HG03139 (cell line): ENCODE measurements at regions not wholly inside any gene's neighbourhood (a gene's known extent, or its start where the extent isn't known, plus 50 kb on each side); places are given as distances from the start of the nearest gene placed in this dataset.
A peak's percentile ranks its signal among the peaks of the same experiment; 100 is the strongest.
"Not testable (repeated sequence)": the region's sequence is repeated elsewhere in the genome, so short reads cannot be mapped to it uniquely, and the experiment has no call there.

ENCODE experiments used
- ATAC-seq: cut with Tn5 transposase; IDR thresholded peaks from one replicate; pipeline ENCODE4 v1.9.1; 2021; ENCODE audit not compliant: unreplicated experiment

- ATAC-seq, result no peak
Observed at GRCh38 chr6:141123049-141123448, 1009.7 kb upstream of the GJE1 start.

- no peak for ATAC-seq
Observed at GRCh38 chr6:141118991-141119390, 1013.7 kb upstream of the GJE1 start.

DNA sequence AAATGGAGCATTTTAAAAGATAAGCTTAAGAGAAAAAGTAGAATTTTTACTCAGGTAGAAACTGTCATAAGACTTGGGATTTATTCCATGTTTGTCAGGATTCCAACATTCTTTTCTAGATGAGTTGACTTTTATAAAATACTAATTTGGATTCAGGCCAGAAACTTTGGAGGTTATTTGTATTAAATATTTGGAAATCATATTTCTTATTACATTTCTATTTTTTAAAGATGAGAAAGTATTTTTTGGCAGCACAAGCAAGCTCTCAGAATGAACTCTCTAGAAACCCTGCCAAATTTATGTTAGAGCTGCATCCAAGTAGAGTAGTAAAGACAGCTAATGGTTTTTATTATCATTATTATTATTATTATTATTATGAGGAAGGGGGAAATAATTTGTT, 1014.9 kb upstream of the GJE1 start:
- no peak for ATAC-seq

- no peak for ATAC-seq
Observed at GRCh38 chr6:141110481-141110880, 1022.2 kb upstream of the GJE1 start.

DNA sequence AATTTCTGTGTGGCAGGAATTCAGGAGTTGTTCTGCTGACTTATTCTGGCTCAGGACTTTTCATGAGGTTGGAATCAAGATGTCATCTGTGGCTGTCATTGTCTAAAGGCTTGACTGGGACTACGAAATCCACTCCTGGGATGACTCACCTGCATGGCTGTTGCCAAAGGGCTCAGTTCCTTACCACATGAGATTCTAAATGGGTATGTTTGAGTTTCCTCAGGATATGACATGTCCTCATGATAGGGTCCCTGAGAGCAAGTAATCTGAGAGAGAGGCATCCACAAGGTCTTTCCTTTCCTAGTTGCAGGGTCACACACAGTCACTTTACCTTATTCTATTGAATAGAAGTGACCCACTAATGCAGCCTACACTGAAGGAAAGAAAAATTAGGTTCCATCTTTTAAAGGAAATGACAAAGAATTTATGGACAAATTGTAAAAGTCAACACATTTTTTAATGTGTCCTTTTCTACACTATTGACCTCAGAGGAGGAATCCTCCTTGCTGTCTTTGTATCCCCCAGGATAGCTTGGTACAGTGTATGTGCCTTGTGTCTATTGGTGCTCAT, 1025.0 kb upstream of the GJE1 start:
- ATAC-seq, result no peak

- ATAC-seq, result no peak
Observed at GRCh38 chr6:141105481-141105880, 1027.2 kb upstream of the GJE1 start.

DNA sequence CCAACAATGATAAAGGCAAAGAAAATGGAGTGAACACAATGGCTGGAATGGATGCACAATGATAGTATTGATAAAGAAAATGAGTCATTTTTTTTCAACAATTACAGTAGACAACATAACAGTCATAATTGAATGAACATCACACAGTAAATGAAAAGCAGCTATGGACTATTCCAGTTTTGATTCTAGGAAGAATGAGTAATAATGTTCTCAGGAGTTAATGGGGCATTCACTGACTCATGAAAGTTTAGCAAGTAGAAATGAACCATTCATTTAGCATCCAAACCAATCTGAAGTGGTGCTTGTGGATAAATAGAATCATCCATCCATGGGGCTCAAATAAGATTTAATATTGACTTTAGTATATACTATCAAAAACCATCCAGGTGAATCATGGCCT, 1029.5 kb upstream of the GJE1 start:
- no peak for ATAC-seq

- no peak for ATAC-seq
Observed at GRCh38 chr6:141097471-141097870, 1035.3 kb upstream of the GJE1 start.

GRCh38 chr6:141095308-141095707, 1037.4 kb upstream of the GJE1 start:
- ATAC-seq, result no peak

DNA sequence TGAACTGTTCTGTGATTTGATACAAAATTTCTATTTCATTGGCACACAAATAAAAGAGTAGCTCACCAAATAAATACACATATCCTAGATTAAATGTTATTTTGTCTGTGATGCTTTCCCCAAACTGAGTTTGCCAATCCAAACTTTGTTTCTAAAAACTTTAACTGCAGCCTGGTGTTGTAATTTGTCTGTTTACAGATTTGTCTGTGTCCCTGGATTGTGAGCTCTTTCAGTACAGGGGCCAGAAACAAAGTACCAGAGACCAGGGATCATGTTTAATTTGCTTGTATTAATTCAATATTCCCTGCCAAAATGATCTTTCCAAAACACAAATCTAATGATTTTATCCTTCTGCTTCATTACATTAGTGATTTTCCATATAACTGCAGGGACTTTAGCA, 1044.6 kb upstream of the GJE1 start:
- no peak for ATAC-seq

DNA sequence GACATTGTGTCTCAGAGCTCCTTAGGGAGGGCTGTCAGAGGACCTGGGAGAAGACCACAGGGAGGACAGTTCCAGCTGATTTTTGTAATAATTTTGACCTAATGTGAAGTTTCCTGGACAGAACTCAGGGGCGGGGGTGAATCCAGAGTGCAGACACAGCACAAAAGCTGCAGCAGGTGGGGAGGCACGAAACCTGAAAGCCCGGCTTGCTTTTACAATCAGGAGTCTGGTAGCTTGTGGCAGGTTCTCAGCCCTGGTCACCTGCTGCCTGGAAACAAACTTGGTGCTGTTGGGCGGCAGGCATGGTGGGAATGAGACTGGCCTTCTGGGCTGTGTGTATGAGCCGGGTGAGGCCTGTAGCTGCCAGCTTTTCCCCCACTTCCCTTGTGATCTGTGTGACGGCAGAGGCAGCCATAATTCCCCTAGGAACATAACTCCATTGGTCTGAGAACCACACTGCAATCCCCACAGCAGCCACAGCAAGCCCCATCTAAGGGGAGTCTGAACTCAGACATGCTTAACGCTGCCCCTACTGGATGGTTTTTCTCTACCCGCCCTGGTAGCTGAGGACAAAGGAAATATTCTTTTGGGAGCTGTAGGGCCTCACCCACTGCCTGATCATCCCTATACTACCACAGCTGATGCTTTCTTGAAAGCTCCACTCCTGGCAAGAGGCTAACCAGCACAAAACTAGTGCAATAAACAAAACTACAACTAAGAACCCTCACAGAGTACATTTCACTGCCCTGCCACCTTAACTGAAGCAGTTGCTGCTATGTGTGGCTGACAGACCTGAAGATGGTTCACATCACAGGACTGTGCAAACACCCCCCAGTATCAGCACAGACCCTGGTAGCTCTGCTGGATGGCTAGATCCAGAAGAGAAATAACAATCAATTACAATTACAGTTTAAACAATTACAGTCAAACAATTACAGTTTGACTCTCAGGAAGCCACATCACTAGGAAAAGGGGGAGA, 1055.1 kb upstream of the GJE1 start:
- peak; percentile 88 for ATAC-seq

DNA sequence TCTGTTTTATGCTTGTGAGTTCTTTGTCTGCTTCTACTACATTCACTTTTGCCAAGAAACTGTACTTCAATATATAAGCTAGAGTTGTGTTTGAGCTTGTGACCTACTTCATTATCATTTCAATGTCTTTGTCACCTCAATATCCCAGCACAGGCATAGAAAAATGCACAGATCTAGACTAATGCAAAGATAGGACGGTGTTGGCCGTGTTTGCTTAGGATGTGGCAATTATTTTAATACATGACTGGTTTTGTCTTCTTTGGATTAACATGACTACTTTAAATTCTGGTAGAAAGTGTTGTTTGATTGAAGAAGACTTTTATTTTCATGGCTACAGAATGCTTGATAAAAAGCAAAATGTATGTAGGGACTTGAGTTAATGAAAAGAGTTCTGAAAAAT, 1075.0 kb upstream of the GJE1 start:
- ATAC-seq, result no peak

GRCh38 chr6:141056945-141057625, 1075.6 kb upstream of the GJE1 start:
- no peak for ATAC-seq

GRCh38 chr6:141050471-141050870, 1082.3 kb upstream of the GJE1 start:
- no peak for ATAC-seq

GRCh38 chr6:141048451-141048850, 1084.3 kb upstream of the GJE1 start:
- ATAC-seq, result no peak

GRCh38 chr6:141046496-141046895, 1086.2 kb upstream of the GJE1 start:
- ATAC-seq, result not testable (repeated sequence)

- ATAC-seq, result no peak
Observed at GRCh38 chr6:141041596-141042087, 1091.1 kb upstream of the GJE1 start.

- no peak for ATAC-seq
Observed at GRCh38 chr6:141035312-141036200, 1097.2 kb upstream of the GJE1 start.

GRCh38 chr6:141033101-141033500, 1099.6 kb upstream of the GJE1 start:
- no peak for ATAC-seq

GRCh38 chr6:141029908-141030307, 1102.8 kb upstream of the GJE1 start:
- no peak for ATAC-seq
